ENCODE measurements at regions not wholly inside any gene's neighbourhood (a gene's known extent, or its start where the extent isn't known, plus 50 kb on each side); places are given as distances from the start of the nearest gene placed in this dataset.

DNA sequence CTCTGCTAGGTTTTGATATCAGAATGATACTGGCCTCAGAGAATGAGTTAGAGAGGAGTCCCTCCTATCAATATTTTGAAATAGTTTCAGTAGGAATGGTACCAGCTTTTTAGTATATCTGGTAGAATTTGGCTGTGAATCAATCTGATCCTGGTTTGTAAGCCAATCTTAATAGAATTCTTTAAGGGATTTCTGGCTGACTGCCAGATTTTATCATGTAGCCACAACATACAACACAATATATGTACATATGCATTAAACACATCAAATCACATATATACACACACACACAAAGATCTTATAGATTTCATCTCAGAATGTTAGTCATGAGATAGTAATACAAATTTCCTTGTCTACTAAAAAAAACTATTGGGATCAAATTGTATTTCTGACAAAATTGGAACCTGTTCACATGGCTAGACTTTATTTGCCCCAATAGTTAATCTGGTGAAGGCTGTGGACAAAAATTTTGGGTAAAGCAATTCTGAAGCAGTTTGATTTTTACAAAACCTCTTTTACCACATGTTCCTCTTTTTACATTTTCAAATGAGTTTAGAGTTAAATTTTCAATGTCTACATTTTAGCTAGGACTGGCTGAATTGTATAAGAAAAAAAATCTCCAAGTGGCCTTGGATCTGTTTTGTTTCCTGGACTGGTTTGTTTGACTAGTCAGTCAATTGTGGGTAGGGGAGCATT is 151.7 kb downstream of the FASLG start:
- TF ChIP-seq, protein P1, sequence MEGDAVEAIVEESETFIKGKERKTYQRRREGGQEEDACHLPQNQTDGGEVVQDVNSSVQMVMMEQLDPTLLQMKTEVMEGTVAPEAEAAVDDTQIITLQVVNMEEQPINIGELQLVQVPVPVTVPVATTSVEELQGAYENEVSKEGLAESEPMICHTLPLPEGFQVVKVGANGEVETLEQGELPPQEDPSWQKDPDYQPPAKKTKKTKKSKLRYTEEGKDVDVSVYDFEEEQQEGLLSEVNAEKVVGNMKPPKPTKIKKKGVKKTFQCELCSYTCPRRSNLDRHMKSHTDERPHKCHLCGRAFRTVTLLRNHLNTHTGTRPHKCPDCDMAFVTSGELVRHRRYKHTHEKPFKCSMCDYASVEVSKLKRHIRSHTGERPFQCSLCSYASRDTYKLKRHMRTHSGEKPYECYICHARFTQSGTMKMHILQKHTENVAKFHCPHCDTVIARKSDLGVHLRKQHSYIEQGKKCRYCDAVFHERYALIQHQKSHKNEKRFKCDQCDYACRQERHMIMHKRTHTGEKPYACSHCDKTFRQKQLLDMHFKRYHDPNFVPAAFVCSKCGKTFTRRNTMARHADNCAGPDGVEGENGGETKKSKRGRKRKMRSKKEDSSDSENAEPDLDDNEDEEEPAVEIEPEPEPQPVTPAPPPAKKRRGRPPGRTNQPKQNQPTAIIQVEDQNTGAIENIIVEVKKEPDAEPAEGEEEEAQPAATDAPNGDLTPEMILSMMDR (IDR thresholded peaks at IDR 0.05; ENCODE audit: poor library complexity, severe bottlenecking) = no peak
- no peak for TF ChIP-seq EZH2 (IDR thresholded peaks at IDR 0.05; ENCODE audit: borderline replicate concordance, insufficient read depth, low read length, poor library complexity, severe bottlenecking)
- TF ChIP-seq EP300 (conservative IDR thresholded peaks at IDR 0.05; ENCODE audit: poor library complexity, severe bottlenecking) = no peak
- no peak for TF ChIP-seq POLR2AphosphoS5 (IDR thresholded peaks at IDR 0.05)

Data from neural cell (in vitro differentiated cells).